ENCODE measurements at regions not wholly inside any gene's neighbourhood (a gene's known extent, or its start where the extent isn't known, plus 50 kb on each side); places are given as distances from the start of the nearest gene placed in this dataset.
"Not testable (repeated sequence)": the region's sequence is repeated elsewhere in the genome, so short reads cannot be mapped to it uniquely, and the experiment has no call there.

DNA sequence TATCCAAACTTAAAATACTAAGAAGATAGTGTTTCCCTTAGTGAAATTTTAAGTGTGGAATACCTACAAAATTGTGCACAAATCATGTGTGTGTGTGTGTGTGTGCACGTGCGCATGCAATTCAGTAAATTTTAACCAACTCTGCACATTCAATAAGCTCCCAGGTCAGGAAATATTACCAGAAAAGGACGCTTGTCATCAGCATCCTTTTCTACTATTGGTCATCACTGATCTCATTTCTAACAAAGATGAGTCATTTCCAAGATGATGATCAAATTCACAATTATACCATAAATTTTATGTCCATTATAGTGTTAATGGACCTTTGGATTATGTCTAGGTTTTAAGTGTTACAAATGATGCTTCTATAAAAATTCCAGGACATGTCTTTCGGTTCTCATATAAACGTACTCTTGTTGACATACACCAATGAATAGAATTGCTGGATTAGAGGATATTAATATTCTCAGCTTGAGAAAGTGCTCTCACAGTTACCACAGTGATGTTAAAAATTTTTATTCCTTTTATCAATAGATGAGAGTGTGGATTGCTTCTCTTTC is 560.9 kb upstream of the AGA start:
- DNase-seq = no peak
- intact Hi-C loops (cut with DNase I) = no loop called here

DNA sequence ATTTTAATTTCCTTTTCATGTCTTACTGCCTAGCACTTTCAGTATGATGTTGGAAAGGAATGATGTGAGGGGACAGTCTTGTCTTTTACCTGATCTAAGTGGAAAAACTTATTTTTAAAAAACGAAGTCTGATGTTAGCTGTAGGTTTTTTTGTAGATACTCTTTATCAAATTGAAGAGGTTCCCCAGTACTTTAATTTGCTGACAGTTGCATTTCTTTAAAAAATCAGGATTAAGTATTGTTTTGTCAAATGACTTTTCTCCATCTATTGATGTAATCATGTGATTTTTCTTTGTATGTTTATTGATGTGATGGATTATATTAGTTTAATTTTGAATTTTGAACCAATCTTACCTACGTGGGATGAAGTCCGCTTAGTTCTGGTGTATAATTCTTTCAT is 568.4 kb upstream of the AGA start:
- no peak for DNase-seq
- intact Hi-C loops (cut with DNase I) = no loop called here

DNA sequence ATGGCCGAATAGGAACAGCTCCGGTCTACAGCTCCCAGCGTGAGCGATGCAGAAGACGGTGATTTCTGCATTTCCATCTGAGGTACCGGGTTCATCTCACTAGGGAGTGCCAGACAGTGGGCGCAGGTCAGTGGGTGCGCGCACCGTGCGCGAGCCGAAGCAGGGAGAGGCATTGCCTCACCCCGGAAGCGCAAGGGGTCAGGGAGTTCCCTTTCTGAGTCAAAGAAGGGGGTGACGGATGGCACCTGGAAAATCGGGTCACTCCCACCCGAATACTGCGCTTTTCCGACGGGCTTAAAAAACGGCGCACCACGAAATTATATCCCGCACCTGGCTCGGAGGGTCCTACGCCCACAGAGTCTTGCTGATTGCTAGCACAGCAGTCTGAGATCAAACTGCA is 572.8 kb upstream of the AGA start:
- peak in 2 of 10 donors; percentile 43 to 70 for DNase-seq
- intact Hi-C loops (cut with DNase I) = not testable (repeated sequence)

DNA sequence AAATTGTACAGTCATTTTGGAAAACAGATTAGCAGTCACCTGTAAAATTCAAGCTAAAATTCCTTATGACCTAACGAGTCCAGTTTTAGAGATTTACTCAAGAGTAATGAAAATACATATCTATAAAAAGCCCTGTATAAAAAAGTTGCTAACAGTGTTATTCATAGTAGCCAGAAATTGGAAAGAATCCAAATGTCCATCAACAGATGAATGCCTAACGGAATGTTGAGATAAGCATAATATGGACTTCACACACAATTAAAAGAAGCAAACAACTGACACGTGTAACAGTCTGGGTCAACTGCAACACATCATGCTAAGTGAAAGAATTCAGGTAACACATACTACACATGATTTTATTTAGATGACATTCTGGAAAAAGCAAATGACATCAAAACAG is 584.8 kb upstream of the AGA start:
- intact Hi-C loops (cut with DNase I) = no loop called here

DNA sequence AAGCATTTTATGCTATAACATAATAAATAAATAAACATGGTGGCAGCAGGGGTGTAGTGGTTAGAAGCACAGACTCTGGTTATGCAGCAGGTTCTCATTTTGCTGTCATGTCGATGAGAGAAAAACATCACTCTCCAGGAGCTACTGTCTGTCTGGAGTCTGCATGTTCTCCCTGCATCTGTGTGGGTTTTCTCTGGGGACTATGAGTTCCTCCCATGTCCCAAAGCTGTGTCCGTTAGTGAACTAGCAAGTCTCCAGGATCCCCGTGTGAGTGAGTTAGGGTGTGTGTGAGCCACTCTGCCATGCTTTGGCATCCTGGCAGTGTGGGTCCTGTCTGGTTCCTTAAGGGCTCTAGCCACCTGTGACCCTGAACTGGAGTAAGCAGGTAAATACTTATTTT is 585.6 kb upstream of the AGA start:
- DNase-seq = no peak
- intact Hi-C loops (cut with DNase I) = no loop called here

More for the DNA sequence above, 584.8 kb upstream of the AGA start:
- no peak for DNase-seq

DNA sequence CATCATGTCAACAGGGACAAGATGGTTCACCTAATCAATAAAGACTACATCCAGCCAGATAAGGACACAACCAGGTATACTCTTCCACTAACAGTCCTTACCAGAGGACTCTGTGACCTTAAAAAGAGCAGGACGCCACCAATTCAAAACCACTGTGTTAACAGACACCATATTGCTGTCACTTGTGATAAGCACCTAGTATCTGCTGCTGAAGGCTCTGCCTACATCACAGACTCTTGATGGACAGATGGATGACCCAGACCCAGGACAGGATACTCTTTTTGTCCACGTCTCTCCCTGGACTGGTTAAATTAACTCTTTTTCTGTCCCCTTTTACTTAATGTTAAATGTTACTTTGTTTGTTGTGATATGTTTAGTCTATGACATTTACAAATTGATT is 586.2 kb upstream of the AGA start:
- intact Hi-C loops (cut with DNase I) = no loop called here
- no peak for DNase-seq

DNA sequence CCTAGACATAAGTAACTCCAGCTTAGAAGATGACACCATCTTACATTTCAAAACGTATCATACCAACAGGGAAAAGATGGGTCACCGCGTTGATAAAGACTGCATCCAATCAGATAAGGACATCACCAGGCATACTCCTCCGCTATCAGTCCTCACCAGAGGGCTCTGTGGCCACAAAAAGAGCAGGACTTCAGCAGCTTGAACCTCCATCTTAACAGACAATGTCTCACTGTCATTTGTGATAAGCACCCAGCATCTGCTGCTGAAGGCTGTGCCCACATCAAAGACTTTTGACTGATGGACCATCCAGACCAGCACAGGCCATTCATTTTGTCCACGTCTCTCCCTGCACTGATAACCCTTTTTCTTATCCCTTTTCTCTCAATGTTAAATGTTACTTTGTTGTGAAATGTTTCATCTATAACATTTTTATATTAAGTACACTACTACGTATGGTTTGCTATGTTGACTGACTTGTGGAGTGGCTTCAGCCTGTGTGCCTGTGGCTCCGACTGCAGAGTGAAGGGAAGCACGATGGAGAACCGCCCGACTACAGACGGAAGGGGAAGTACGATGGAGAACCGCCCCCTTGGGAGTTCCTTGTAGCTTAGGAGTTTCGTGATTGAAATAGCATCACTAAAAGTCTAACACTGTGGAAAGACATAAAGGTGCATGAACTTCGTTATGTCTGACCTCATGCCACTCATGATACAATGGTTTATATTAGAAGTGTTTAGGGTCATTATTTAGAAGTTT is 595.4 kb upstream of the AGA start:
- intact Hi-C loops (cut with DNase I) = no loop called here
- no peak for DNase-seq

DNA sequence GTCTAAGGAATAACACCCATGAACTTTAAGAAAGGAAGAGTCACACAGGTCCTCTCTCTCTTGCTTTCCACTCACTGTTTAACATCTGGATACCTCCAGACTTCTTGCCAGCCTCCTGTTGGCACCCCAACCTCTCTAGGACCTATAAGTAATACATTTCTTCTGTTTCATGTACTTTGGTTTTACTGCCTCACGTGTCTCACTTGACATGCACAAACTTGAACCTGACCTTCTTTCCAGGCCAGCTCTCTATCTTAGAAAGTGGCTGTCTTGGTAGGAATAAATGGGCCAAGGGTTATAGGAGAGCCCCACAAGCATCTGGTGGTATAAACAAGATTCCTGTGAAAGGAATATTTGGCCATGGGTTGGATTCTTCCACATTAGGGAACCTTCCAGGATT is 614.8 kb upstream of the AGA start:
- no peak for DNase-seq
- intact Hi-C loops (cut with DNase I) = no loop called here

DNA sequence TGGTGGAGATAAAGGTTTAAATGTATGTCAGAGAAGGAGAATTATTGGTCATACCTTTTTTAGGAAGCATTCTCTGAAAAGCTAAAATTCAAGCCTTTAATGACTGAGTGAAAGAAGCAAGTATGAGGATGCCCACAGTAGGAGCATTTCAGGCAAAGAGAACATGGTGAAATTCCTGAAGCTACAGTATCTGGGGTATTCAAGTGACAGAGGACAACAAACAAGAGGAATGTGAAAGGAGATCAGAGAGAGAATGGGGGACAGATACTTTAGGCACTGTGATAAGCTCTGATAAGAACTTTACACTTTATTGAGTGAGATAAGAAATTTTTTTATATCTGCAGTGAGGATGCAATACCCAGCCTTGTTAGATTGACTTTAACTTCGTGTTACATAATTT is 621.3 kb upstream of the AGA start:
- intact Hi-C loops (cut with DNase I) = no loop called here
- DNase-seq = no peak

DNA sequence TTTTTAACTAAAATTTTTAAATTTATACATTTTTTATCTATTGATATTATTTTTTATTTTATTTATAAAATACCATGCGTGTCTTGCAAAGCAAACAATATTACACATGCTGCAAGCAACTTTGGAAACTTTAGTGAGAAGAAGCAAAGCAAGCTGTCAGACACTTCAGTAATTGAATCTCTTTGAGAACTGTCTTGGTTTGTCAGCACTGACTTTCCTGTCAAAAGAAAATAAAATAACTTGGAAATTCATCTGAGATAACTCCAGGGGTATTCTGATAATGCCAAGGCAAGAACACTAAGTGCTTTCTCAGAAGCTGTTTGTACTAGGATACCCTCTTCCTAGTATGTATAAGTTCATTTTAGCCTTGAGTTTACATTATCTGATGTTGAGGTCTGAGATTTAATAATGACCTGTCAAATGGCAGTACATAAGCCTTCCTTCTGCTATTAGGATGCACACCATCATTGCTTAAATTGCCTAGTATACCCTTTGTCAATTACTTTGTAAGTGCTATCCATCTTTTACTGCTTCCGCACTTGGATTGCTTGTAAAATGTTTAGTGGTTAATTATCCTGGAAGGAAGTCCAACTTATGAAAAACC is 624.2 kb upstream of the AGA start:
- intact Hi-C loops (cut with DNase I) = no loop called here
- DNase-seq = no peak

DNA sequence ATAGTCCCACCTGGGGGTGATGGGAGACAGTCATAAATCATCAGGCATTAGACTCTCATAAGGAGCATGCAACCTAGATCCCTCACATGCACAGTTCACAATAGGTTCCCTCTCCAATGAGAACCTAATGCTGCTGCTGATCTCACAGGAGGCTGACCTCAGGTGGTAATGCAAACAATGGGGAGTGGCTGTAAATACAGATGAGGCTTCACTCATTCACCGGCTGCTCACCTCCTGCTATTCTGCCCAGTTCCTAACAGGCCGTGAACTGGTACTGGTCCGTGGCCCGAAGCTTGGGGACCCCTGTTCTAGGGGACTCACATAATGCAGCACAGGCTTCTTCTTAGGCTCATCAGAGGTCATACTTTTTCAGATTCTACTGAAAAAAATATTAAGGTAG is 625.9 kb upstream of the AGA start:
- DNase-seq = peak in 1 of 10 donors; percentile 51
- intact Hi-C loops (cut with DNase I) = no loop called here

DNA sequence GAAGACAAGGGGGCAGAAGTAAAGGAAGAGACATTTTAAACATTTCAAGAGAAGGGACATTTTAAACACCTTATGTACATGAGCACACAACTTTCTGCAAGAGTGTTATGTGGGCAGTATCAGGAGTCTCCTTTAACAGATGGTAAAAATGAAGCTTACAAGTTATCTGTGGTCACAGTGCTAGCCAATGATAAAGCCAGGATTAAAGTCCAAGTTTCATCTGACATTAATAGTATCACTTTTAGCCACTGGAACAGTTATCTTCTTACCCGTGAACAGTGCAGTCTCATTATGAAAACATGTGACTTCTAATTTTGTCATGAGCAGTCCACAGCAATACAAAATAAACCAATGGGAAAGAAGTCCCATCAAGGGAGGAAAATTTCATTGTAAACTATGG is 627.9 kb upstream of the AGA start:
- intact Hi-C loops (cut with DNase I) = no loop called here

DNA sequence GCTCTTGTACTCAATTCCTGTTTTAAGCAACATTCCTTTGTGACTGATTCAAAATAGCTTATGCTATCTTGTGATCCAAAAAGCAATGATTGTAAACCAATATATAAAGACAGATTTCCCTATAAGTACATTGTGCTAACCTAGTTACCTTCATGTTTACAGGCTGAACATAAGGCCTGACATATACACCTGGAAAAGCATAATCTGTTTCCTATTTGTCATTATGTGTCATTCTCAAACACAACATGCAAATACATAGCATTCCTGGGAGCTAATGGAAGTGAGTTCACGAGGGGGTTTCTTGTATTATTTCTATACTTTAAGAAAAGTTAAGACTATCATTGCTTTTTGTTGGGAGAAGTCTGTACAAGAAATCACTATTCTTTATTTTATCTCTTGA is 638.1 kb upstream of the AGA start:
- intact Hi-C loops (cut with DNase I) = no loop called here
- DNase-seq = no peak

More for the DNA sequence above, 627.9 kb upstream of the AGA start:
- no peak for DNase-seq

DNA sequence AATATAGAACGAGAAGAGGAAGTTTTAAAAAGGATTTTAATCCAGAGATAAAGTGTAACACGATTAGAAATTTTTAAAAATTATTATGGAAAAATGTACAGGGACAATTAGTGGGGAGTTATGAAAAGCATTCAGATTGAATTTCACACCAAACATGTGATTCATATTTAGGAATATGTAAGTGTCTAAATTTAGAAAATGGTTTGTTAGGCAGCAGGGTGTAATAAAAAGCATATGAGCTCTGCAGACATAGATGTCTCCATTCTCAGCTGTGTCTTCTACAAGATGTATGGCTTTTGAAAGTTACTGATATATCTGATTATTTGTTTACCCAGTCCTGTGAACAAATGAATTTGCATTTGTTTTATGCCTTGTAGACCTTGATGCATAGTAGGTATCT is 638.9 kb upstream of the AGA start:
- DNase-seq = no peak
- intact Hi-C loops (cut with DNase I) = no loop called here

DNA sequence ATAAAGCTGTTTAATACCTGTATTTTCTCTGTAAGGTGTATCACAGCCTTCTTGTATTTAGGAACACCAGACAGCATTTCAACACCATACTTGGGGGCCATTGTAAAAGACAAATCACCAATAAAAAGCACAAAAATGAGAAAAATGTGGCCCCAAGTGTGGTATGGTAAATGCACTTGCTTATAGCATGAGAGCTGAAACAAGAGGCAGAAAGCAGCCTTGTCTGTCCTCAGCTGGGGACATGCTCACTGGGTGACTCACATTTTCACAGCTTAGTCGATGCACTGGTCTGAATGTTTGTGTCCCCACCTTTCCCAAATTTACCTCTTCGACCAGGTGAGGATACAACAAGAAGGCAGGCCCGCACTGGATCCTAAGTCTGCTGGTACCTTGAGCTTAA is 639.7 kb upstream of the AGA start:
- intact Hi-C loops (cut with DNase I) = no loop called here
- DNase-seq = no peak

DNA sequence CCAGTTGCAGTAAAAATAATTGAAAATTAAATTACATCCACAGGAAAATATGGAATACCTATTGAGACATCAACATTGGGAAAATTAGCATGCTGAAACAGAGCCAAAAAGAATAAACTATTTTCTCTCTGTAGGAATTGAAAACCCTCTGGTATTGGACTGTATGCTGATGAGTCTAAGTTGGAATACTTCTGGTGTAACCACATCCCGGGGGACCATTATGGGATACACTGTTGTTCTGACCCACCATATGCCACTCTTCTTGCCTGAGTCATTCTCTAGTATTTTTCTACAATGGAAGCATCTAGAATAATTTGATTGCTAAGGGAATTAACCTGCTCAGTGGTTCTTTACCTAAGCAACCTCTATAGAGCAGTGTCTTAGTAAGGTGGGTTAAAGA is 640.7 kb upstream of the AGA start:
- no peak for DNase-seq
- intact Hi-C loops (cut with DNase I) = no loop called here

DNA sequence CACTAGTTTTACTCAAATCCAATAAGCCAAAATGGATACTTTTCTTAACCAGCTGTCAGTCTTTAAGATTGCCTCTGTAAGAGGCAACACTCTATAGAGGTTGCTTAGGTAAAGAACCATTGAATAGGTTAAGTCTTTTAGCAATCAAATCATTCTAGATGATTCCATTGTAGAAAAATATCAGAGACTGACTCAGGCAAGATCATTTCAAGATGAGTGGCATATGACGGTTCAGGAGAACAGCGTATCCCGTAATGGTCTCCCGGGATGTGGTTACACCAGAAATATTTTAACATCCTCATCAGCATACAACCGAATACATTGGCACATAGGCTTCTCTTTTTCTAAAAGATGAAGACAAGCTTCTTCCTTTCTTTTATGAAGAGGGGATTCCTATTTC is 641.7 kb upstream of the AGA start:
- intact Hi-C loops (cut with DNase I) = no loop called here
- DNase-seq = no peak

DNA sequence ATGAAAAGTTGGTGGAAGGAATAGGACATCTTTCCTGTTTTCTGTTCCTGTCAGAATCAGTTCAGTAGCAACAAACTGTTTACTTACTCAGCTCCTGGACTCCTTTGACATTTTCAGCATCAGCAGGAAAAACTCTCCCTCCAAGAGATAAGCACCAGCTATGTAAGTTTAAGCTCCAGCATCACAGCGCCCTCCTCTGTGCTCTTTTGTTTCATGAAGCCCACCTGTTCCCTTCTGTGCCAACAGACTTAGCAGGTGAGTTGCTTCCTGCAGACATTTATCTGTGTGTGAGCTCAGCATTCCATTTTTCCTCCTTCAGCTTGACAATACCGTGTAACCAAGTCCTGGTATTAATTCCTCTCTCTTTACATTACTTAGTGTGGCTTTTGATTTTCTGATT is 644.1 kb upstream of the AGA start:
- intact Hi-C loops (cut with DNase I) = no loop called here
- DNase-seq = no peak

DNA sequence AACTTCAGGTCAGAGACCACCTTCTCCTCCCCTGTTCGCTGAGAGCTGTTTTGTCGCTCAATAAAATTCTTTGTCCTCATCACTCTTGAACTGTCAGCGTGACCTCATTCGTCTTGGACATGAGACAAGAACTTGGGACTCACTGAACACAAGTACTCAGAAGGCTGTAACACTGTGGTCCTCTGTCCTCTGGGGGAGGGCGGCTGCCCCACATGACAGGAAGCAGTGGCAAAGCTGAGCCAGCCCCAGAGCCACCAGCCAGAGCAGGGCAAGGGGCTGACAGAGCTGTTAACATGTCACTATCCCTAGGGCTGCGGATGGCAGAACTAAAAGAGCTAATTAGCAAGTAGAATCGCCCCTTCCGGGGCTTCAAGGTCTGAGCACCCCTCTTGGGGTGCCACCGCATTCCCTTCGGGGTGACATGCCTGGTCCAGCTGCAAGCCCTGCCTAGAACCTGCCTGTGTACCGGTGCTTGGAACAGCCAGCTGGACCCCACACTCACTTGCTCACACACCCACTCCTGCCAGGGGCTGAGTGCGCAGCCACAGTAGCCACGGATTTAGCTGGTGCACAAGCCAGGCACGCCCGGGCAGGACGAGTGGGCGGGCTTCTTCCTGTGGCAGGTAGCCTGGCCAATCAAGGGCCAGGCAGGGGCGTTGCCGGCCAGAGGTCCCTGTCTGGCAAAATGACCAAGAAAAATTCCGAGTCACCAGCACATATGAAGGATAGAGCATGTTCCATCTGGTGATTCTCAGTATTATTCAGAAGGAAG is 648.6 kb upstream of the AGA start:
- intact Hi-C loops (cut with DNase I) = no loop called here

DNA sequence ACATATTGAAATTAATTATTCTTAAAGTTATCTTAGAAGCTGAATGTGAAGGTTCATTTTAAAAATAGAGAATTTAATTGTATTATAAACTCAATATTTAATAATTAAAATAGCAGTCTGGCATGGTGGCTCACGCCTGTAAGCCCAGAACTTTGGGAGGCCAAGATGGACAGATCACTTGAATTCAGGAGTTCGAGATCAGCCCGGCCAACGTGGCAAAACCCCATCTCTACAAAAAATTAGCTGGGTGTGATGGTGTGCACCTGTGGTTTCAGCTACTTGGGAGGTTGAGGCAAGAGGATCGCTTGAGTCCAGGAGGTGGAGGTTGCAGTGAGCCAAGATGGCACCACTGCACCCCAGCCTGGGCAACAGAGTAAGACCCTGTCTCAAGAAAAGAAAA is 659.9 kb upstream of the AGA start:
- peak in 1 of 10 donors; percentile 61 for DNase-seq

More for the DNA sequence above, 648.6 kb upstream of the AGA start:
- peak in 4 of 10 donors; percentile 17 to 86 (median 60) for DNase-seq

DNA sequence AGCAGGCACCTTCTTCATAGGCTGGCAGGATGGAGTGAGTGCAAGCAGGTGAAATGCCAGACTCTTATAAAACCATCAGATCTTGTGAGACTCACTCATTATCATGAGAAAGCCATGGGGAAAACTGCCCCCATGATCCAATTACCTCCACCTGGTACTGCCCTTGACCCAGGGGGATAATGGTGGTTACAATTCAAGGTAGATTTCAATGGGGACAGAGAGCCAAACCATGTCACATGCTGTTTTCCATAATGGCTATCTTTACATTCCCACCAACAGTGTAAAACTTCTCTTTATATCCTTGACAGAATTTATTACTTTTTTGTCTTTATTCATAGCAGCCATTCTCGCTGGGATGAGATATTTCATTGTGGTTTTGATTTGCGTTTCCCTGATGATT is 663.0 kb upstream of the AGA start:
- intact Hi-C loops (cut with DNase I) = no loop called here
- no peak for DNase-seq

More for the DNA sequence above, 659.9 kb upstream of the AGA start:
- intact Hi-C loops (cut with DNase I) = no loop called here
